ENCODE measurements at regions not wholly inside any gene's neighbourhood (a gene's known extent, or its start where the extent isn't known, plus 50 kb on each side); places are given as distances from the start of the nearest gene placed in this dataset.

- TF ChIP-seq CTCF (IDR thresholded peaks at IDR 0.05), result no peak
- no peak for TF ChIP-seq POLR2AphosphoS5 (IDR thresholded peaks at IDR 0.05)
- no peak for TF ChIP-seq POLR2A (IDR thresholded peaks at IDR 0.05)
- TF ChIP-seq EP300 (IDR thresholded peaks at IDR 0.05), result no peak
Measured at GRCh38 chr22:27564806-27565205, 236.8 kb downstream of the MN1 start.

Measured in suprapubic skin (tissue), 4 donors.